ENCODE measurements at regions not wholly inside any gene's neighbourhood (a gene's known extent, or its start where the extent isn't known, plus 50 kb on each side); places are given as distances from the start of the nearest gene placed in this dataset.
A peak's percentile ranks its signal among the peaks of the same experiment; 100 is the strongest.

GRCh38 chr1:241419986-241420385 is 63.0 kb upstream of the RGS7 start:
- H4K20me1 ChIP-seq (ENCODE audit: insufficient read depth): no peaks in the 10 kb centered on the region
- POLR2A ChIA-PET (ENCODE audit: unreplicated experiment): no interaction called here
- no peaks in the 10 kb centered on the region for H3K9me3 ChIP-seq (ENCODE audit: insufficient read depth, low read depth)
- H3K27me3 ChIP-seq (ENCODE audit: insufficient read depth, low read depth): peaks cover 17% of the 10 kb centered on the region; the same call in 1 of the 2 replicates
- no peak overlapping the region for H3K27ac ChIP-seq
- H3K4me1 ChIP-seq (replicated peaks; ENCODE audit: insufficient read depth): no peaks in the 10 kb centered on the region
- no TSS peak for BruUV-seq (replicated peaks)
- no peak overlapping the region for H3K4me3 ChIP-seq
- TF ChIP-seq EZH2 (IDR thresholded peaks at IDR 0.05; ENCODE audit: low read depth): no peak
- TF ChIP-seq CTCF (conservative IDR thresholded peaks at IDR 0.05): no peak
- no peak for DNase-seq
- peak overlapping the region; percentile 37; the same call in 1 of the 2 replicates for H2AFZ ChIP-seq
- CTCF ChIA-PET: no interaction called here
- intact Hi-C loops (cut with micrococcal nuclease; ENCODE audit: unreplicated experiment): no loop called here
- no peak overlapping the region for H3K4me2 ChIP-seq
- H3K79me2 ChIP-seq (ENCODE audit: low read depth): no peaks in the 10 kb centered on the region
- H3K9me2 ChIP-seq (ENCODE audit: insufficient read depth): no peaks in the 10 kb centered on the region
- no peaks in the 10 kb centered on the region for H3F3A ChIP-seq (ENCODE audit: insufficient read depth, low read depth)
- H3K36me3 ChIP-seq (ENCODE audit: low read depth): no peaks in the 10 kb centered on the region

DNA sequence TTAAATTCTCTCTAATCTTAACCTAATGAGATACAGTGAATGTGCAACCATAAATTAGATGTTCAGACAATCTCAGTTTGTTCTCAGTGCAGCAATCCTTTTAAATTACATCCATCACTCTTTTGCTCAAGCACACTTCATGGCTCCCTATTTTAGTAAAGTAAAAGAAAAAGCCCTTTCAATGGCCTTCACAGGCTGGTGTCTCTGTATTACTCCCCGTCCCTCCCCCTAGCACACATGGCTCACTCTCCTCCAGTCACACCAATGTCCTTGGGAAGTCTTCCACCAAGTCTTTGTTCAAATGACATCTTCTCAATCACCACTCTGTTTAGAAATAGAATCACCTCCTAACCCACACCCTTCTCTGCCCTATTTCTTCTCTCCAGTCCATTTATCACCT is 60.3 kb upstream of the RGS7 start:
- H4K20me1 ChIP-seq (ENCODE audit: insufficient read depth): no peaks in the 10 kb centered on the region
- CTCF ChIA-PET: interaction anchor here (0.6 kb wide), 1 partner anchor 14 kb away, joined by 4 read pairs; no protein-coding TSS in a partner anchor
- intact Hi-C loops (cut with micrococcal nuclease; ENCODE audit: unreplicated experiment): no loop called here
- DNase-seq: no peak
- H3K4me3 ChIP-seq: no peak overlapping the region
- POLR2A ChIA-PET (ENCODE audit: unreplicated experiment): no interaction called here
- no peak overlapping the region for H2AFZ ChIP-seq
- BruUV-seq (replicated peaks): no TSS peak
- no peaks in the 10 kb centered on the region for H3K9me3 ChIP-seq (ENCODE audit: insufficient read depth, low read depth)
- H3K9me2 ChIP-seq (ENCODE audit: insufficient read depth): no peaks in the 10 kb centered on the region
- no peak overlapping the region for H3K4me2 ChIP-seq
- H3K27me3 ChIP-seq (ENCODE audit: insufficient read depth, low read depth): peaks cover 11% of the 10 kb centered on the region; the same call in 1 of the 2 replicates
- TF ChIP-seq EZH2 (IDR thresholded peaks at IDR 0.05; ENCODE audit: low read depth): no peak
- TF ChIP-seq CTCF (conservative IDR thresholded peaks at IDR 0.05): no peak
- H3K36me3 ChIP-seq (ENCODE audit: low read depth): no peaks in the 10 kb centered on the region
- H3K4me1 ChIP-seq (replicated peaks; ENCODE audit: insufficient read depth): no peaks in the 10 kb centered on the region
- no peak overlapping the region for H3K27ac ChIP-seq
- no peaks in the 10 kb centered on the region for H3F3A ChIP-seq (ENCODE audit: insufficient read depth, low read depth)
- H3K79me2 ChIP-seq (ENCODE audit: low read depth): no peaks in the 10 kb centered on the region

GRCh38 chr1:241413974-241414373 is 57.0 kb upstream of the RGS7 start:
- Histone ChIP-seq H3K9me3 (ENCODE audit: insufficient read depth, low read depth) (no peaks in the 10 kb centered on the region), H3K36me3 (ENCODE audit: low read depth) (no peaks in the 10 kb centered on the region), H3K9me2 (ENCODE audit: insufficient read depth) (no peaks in the 10 kb centered on the region), H4K20me1 (ENCODE audit: insufficient read depth) (no peaks in the 10 kb centered on the region), H3K4me3 (no peak overlapping the region), H2AFZ (no peak overlapping the region), H3K4me1 (replicated peaks; ENCODE audit: insufficient read depth) (no peaks in the 10 kb centered on the region), H3K79me2 (ENCODE audit: low read depth) (no peaks in the 10 kb centered on the region), H3K4me2 (no peak overlapping the region), H3F3A (ENCODE audit: insufficient read depth, low read depth) (no peaks in the 10 kb centered on the region), H3K27me3 (ENCODE audit: insufficient read depth, low read depth) (peaks cover 24% of the 10 kb centered on the region), H3K27ac (no peak overlapping the region)
- DNase-seq: no peak
- BruUV-seq (replicated peaks): no TSS peak
- ChIA-PET POLR2A (ENCODE audit: unreplicated experiment) (no interaction called here), CTCF (no interaction called here)
- TF ChIP-seq CTCF (conservative IDR thresholded peaks at IDR 0.05) (no peak), EZH2 (IDR thresholded peaks at IDR 0.05; ENCODE audit: low read depth) (no peak)
- intact Hi-C loops (cut with micrococcal nuclease; ENCODE audit: unreplicated experiment): no loop called here
